A549 (cell line): ENCODE measurements at regions not wholly inside any gene's neighbourhood (a gene's known extent, or its start where the extent isn't known, plus 50 kb on each side); places are given as distances from the start of the nearest gene placed in this dataset.

Experiments used
- ATAC-seq, 2 experiments: fragments of 200-7000 bp in 1 of 2; fragments of >200 bp in 1 of 2; cut with Nextera tagmentation in 1 of 2; cut with Tn5 transposase in 1 of 2; 3 replicates each; pipeline versions ENCODE4 v1.8.0 to v1.9.1; 2018 to 2020; ENCODE audit warnings: mild to moderate bottlenecking in 1 of 2, moderate library complexity in 1 of 2
- CTCF ChIA-PET: fragments of 300-600 bp; sonication (Branson Sonifier 250); formaldehyde crosslinking; extraction: SDS; loops from one replicate; lab custom pipeline; 2021; ENCODE audit warnings: antibody characterized with exemption, inconsistent platforms; lab: Yijun Ruan, JAX
- POLR2A ChIA-PET: fragments of 350-600 bp; formaldehyde crosslinking; extraction: SDS; loops from one replicate; lab custom pipeline; 2021; ENCODE audit warnings: antibody characterized with exemption, inconsistent platforms; lab: Yijun Ruan, JAX
- DNase-seq, 2 experiments: peaks; one replicate each; pipeline versions ENCODE4 v3.0.0 to v3.0.0-alpha.2; 2011 to 2016; ENCODE audit warnings: low read depth in 1 of 2, low spot score in 1 of 2
- FAIRE-seq: peaks from 2 replicates; lab custom pipeline; 2011; peaks lifted over from hg19 to GRCh38; lab: Jason Lieb, UNC
- H3K27ac ChIP-seq, 2 experiments: fragments of >200 bp; sonication (Bioruptor Twin); formaldehyde crosslinking; 3 replicates each; pipeline ENCODE4 v1.5.1; 2016 to 2017
- H3K4me1 ChIP-seq: fragments of >200 bp; sonication (Bioruptor Twin); formaldehyde crosslinking; 3 replicates; pipeline ENCODE4 v1.6.1; 2016
- H3K4me2 ChIP-seq: fragments of >200 bp; sonication (Bioruptor Twin); formaldehyde crosslinking; 3 replicates; pipeline ENCODE4 v1.6.1; 2016
- H3K4me3 ChIP-seq: fragments of >200 bp; sonication (Bioruptor Twin); formaldehyde crosslinking; 3 replicates; pipeline ENCODE4 v1.5.1; 2016
- H3K9me3 ChIP-seq: fragments of >200 bp; sonication (Bioruptor Twin); formaldehyde crosslinking; 3 replicates; pipeline ENCODE4 v1.6.1; 2016
- BHLHE40 ChIP-seq: IDR thresholded peaks from 2 replicates; pipeline ENCODE4 v1.6.1; 2012; ENCODE audit warnings: low read depth, low read length, inconsistent platforms
- CBX8 ChIP-seq: fragments of 200-600 bp; sonication (generic); IDR thresholded peaks from 2 replicates; pipeline ENCODE4 v1.6.1; 2016
- CEBPB ChIP-seq, 2 experiments: fragments of >200 bp in 1 of 2; sonication (Bioruptor Twin) in 1 of 2; formaldehyde crosslinking in 1 of 2; IDR thresholded peaks; 2 replicates each; pipeline ENCODE4 v1.6.1; 2012 to 2016
- CHD2 ChIP-seq: fragments of 150-350 bp; IDR thresholded peaks from 2 replicates; pipeline ENCODE4 v1.6.1; 2014; ENCODE audit warnings: low read length; ENCODE audit not compliant: partially characterized antibody
- CHD4 ChIP-seq: fragments of 200-600 bp; sonication (generic); IDR thresholded peaks from 2 replicates; pipeline ENCODE4 v1.6.1; 2016; ENCODE audit warnings: antibody characterized with exemption, mild to moderate bottlenecking, borderline replicate concordance
- EHF ChIP-seq: fragments of 250-450 bp; sonication (Bioruptor Pico); IDR thresholded peaks from 2 replicates; pipeline ENCODE4 v1.5.0; 2020; ENCODE audit warnings: mild to moderate bottlenecking
- EP300 ChIP-seq, 2 experiments: fragments of >200 bp; sonication (Bioruptor Twin); formaldehyde crosslinking; IDR thresholded peaks; 2 replicates in 1 of 2; 3 replicates in 1 of 2; pipeline ENCODE4 v1.6.1; 2016 to 2017
- FOXS1 ChIP-seq: fragments of 250-450 bp; sonication (Bioruptor Pico); IDR thresholded peaks from 2 replicates; pipeline ENCODE4 v1.5.0; 2020; ENCODE audit warnings: mild to moderate bottlenecking, moderate library complexity
- HOXA7 ChIP-seq: fragments of 250-450 bp; sonication (Bioruptor Pico); IDR thresholded peaks from 2 replicates; pipeline ENCODE4 v1.5.0; 2020; ENCODE audit warnings: mild to moderate bottlenecking, moderate library complexity
- HOXB5 ChIP-seq: fragments of 250-450 bp; sonication (Bioruptor Pico); IDR thresholded peaks from 2 replicates; pipeline ENCODE4 v1.5.0; 2020; ENCODE audit warnings: mild to moderate bottlenecking, moderate library complexity
- JUN ChIP-seq, 2 experiments: fragments of >200 bp; sonication (Bioruptor Twin); formaldehyde crosslinking; IDR thresholded peaks; 2 replicates in 1 of 2; 3 replicates in 1 of 2; pipeline ENCODE4 v1.6.1; 2016 to 2017
- KDM1A ChIP-seq: fragments of 200-600 bp; sonication (generic); IDR thresholded peaks from 2 replicates; pipeline ENCODE4 v1.6.1; 2016; ENCODE audit warnings: low read depth, mild to moderate bottlenecking
- KDM5A ChIP-seq: fragments of 200-600 bp; sonication (generic); IDR thresholded peaks from 2 replicates; pipeline ENCODE4 v1.6.1; 2016; ENCODE audit warnings: antibody characterized with exemption, mild to moderate bottlenecking
- MYC ChIP-seq: IDR thresholded peaks from 2 replicates; pipeline ENCODE4 v1.6.1; 2012; ENCODE audit warnings: mild to moderate bottlenecking, inconsistent platforms, low read length, improper control_type of control experiment, borderline replicate concordance
- NFE2L2 ChIP-seq: fragments of 150-350 bp; conservative IDR thresholded peaks from 2 replicates; pipeline ENCODE4 v1.6.1; 2014; ENCODE audit warnings: low read length
- PHF8 ChIP-seq: fragments of 200-600 bp; sonication (generic); IDR thresholded peaks from 2 replicates; pipeline ENCODE4 v1.6.1; 2016; ENCODE audit warnings: low read depth, mild to moderate bottlenecking, antibody characterized with exemption, moderate library complexity, borderline replicate concordance
- RCOR1 ChIP-seq: fragments of 150-350 bp; IDR thresholded peaks from 2 replicates; pipeline ENCODE4 v1.6.1; 2014; ENCODE audit warnings: antibody characterized with exemption, low read length, low read depth
- TFCP2L1 ChIP-seq: fragments of 250-450 bp; sonication (Bioruptor Pico); IDR thresholded peaks from 2 replicates; pipeline ENCODE4 v1.5.0; 2021; ENCODE audit warnings: mild to moderate bottlenecking
- TP53 ChIP-seq: fragments of 250-450 bp; sonication (Bioruptor Pico); IDR thresholded peaks from 2 replicates; pipeline ENCODE4 v1.5.0; 2021; ENCODE audit warnings: mild to moderate bottlenecking, moderate library complexity
- WGBS: methylation state at CpG from one replicate; pipeline ENCODE4 v1.1.6; 2017; ENCODE audit errors: missing lambda C conversion rate; 5-methylcytosine and 5-hydroxymethylcytosine counted together
- TF ChIP-seq, protein P1 (sequence below): fragments of >200 bp; sonication (Bioruptor Twin); formaldehyde crosslinking; IDR thresholded peaks from 2 replicates; pipeline ENCODE4 v1.6.1; 2016
- TF ChIP-seq, protein P2 (sequence below): fragments of 200-600 bp; sonication (generic); IDR thresholded peaks from 2 replicates; pipeline ENCODE4 v1.6.1; 2016; ENCODE audit warnings: antibody characterized with exemption, mild to moderate bottlenecking, moderate library complexity
- TF ChIP-seq, protein P3 (sequence below): fragments of >200 bp; sonication (Bioruptor Twin); formaldehyde crosslinking; IDR thresholded peaks from 3 replicates; pipeline ENCODE4 v1.6.1; 2016
- TF ChIP-seq, protein P4 (sequence below): fragments of 250-450 bp; sonication (Bioruptor Pico); IDR thresholded peaks from 2 replicates; pipeline ENCODE4 v1.5.0; 2020; ENCODE audit warnings: low read depth, mild to moderate bottlenecking, moderate library complexity

DNA sequence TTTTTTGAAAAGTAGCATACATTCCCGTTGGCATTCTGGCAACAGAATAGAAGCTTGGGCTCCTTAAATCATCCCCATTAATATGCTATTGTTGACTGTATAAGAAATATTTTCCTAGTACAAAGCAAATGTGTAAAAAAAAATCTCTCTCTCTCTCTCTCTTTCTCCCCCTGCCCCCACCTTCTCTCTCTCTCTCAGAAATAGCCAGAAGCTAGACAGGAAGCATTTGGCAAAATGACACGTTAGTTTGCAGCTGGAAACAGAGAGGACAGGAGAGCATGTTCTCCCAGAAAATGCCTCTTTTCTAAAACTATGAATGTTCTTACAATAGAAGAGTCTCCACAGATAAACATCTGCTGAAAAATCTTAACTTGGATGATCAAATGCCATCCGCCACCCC lies 59.6 kb upstream of the AKR1E2 start:
- 81% methylated on average over 3 of the region's 3 CpGs for WGBS
- ATAC-seq: no peak
- no peak overlapping the region for H3K4me2 ChIP-seq
- POLR2A ChIA-PET: interaction anchor here (0.6 to 0.9 kb wide), 2 partner anchors 40 to 89 kb away, joined by 3 read pairs; no protein-coding TSS in a partner anchor
- CTCF ChIA-PET: interaction anchor here (0.6 to 12.9 kb wide), 34 partner anchors 9 to 1583 kb away, joined by 3 to 127 read pairs (median 4); partner anchors contain the start of gene KLF6
- no peak for DNase-seq
- H3K4me1 ChIP-seq: peaks cover 39% of the 10 kb centered on the region
- H3K4me3 ChIP-seq: no peak overlapping the region
- no peak for FAIRE-seq
- H3K27ac ChIP-seq: peak overlapping the region; percentile 59 to 72
- H3K9me3 ChIP-seq: no peaks in the 10 kb centered on the region
- TF ChIP-seq EP300 (IDR thresholded peaks at IDR 0.05): no peak
- TF ChIP-seq PHF8: no peak
- no peak for TF ChIP-seq MYC
- no peak for TF ChIP-seq NFE2L2
- TF ChIP-seq HOXB5 (CRISPR knock-in tag): no peak
- TF ChIP-seq CHD4: no peak
- TF ChIP-seq, all 56 proteins: peak for 0

DNA sequence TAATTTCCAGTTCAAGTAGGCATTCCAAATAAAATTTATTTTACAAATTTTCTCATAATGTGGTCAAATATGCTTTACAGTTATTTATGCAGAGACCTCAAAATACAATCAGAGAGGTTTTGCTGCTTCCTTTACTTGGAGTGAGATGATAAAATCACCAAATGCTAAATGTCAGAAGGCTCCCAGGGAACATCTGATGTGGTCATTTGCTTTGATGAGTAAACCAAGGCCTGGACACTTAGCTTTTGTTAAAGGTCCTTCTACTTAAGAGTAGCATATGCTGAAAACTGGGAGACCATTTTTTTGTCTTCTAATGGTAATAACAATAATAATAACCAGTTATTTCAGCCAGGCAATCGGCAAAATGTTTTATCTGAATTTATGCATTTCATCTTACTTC lies 60.6 kb upstream of the AKR1E2 start:
- Histone ChIP-seq H3K9me3 (no peaks in the 10 kb centered on the region), H3K4me3 (no peak overlapping the region), H3K4me2 (no peak overlapping the region), H3K4me1 (peaks cover 28% of the 10 kb centered on the region), H3K27ac (peak overlapping the region; percentile 9 to 59; a peak in 2 of 6 replicates)
- TF ChIP-seq CBX8 (no peak), BHLHE40 (no peak), HOXA7 (CRISPR knock-in tag) (no peak), RCOR1 (no peak), KDM1A (no peak), PHF8 (no peak), JUN (IDR thresholded peaks at IDR 0.05) (no peak), TFCP2L1 (no peak), CEBPB (IDR thresholded peaks at IDR 0.05) (no peak), KDM5A (no peak), CHD2 (no peak), FOXS1 (CRISPR knock-in tag) (no peak), TP53 (no peak), EHF (CRISPR knock-in tag) (no peak)
- TF ChIP-seq, protein P1, sequence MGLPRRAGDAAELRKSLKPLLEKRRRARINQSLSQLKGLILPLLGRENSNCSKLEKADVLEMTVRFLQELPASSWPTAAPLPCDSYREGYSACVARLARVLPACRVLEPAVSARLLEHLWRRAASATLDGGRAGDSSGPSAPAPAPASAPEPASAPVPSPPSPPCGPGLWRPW: no peak
- TF ChIP-seq, protein P2, sequence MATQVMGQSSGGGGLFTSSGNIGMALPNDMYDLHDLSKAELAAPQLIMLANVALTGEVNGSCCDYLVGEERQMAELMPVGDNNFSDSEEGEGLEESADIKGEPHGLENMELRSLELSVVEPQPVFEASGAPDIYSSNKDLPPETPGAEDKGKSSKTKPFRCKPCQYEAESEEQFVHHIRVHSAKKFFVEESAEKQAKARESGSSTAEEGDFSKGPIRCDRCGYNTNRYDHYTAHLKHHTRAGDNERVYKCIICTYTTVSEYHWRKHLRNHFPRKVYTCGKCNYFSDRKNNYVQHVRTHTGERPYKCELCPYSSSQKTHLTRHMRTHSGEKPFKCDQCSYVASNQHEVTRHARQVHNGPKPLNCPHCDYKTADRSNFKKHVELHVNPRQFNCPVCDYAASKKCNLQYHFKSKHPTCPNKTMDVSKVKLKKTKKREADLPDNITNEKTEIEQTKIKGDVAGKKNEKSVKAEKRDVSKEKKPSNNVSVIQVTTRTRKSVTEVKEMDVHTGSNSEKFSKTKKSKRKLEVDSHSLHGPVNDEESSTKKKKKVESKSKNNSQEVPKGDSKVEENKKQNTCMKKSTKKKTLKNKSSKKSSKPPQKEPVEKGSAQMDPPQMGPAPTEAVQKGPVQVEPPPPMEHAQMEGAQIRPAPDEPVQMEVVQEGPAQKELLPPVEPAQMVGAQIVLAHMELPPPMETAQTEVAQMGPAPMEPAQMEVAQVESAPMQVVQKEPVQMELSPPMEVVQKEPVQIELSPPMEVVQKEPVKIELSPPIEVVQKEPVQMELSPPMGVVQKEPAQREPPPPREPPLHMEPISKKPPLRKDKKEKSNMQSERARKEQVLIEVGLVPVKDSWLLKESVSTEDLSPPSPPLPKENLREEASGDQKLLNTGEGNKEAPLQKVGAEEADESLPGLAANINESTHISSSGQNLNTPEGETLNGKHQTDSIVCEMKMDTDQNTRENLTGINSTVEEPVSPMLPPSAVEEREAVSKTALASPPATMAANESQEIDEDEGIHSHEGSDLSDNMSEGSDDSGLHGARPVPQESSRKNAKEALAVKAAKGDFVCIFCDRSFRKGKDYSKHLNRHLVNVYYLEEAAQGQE: no peak
- TF ChIP-seq, protein P3, sequence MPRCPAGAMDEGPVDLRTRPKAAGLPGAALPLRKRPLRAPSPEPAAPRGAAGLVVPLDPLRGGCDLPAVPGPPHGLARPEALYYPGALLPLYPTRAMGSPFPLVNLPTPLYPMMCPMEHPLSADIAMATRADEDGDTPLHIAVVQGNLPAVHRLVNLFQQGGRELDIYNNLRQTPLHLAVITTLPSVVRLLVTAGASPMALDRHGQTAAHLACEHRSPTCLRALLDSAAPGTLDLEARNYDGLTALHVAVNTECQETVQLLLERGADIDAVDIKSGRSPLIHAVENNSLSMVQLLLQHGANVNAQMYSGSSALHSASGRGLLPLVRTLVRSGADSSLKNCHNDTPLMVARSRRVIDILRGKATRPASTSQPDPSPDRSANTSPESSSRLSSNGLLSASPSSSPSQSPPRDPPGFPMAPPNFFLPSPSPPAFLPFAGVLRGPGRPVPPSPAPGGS: no peak
- TF ChIP-seq, protein P4, sequence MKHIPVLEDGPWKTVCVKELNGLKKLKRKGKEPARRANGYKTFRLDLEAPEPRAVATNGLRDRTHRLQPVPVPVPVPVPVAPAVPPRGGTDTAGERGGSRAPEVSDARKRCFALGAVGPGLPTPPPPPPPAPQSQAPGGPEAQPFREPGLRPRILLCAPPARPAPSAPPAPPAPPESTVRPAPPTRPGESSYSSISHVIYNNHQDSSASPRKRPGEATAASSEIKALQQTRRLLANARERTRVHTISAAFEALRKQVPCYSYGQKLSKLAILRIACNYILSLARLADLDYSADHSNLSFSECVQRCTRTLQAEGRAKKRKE: no peak
- WGBS: 85% methylated on average over 1 of the region's 1 CpG
- FAIRE-seq (no peak), ATAC-seq (no peak), DNase-seq (no peak)
- POLR2A ChIA-PET: interaction anchor here (0.6 kb wide), 1 partner anchor 875 kb away, joined by 5 read pairs; no protein-coding TSS in a partner anchor
- CTCF ChIA-PET: interaction anchor here (1.4 to 12.9 kb wide), 4 partner anchors 74 to 1569 kb away, joined by 5 to 127 read pairs (median 8); no protein-coding TSS in a partner anchor
